Neural cell (in vitro differentiated cells): ENCODE measurements at regions not wholly inside any gene's neighbourhood (a gene's known extent, or its start where the extent isn't known, plus 50 kb on each side); places are given as distances from the start of the nearest gene placed in this dataset.

Source experiments
- H2AFZ ChIP-seq: fragments of 200-600, 300-800 bp; sonication (generic), shearing (Covaris generic); 2 replicates; pipeline ENCODE4 v1.6.0; 2014; ENCODE audit warnings: low read depth, mild to moderate bottlenecking, antibody characterized with exemption, low read length, moderate library complexity
- H3F3A ChIP-seq: fragments of 200-600 bp; shearing (Covaris generic); 2 replicates; pipeline ENCODE4 v1.6.1; 2016; ENCODE audit warnings: mild to moderate bottlenecking, moderate library complexity, mixed read lengths, antibody characterized with exemption, low read length; ENCODE audit not compliant: insufficient read depth, poor library complexity, severe bottlenecking
- H3K27ac ChIP-seq: fragments of 200-600, 300-800 bp; sonication (generic), shearing (Covaris generic); 2 replicates; pipeline ENCODE4 v1.5.1; 2014; ENCODE audit warnings: mild to moderate bottlenecking, low read length, moderate library complexity
- H3K27me3 ChIP-seq: fragments of 300-800, 200-600 bp; sonication (generic), shearing (Covaris generic); 2 replicates; pipeline ENCODE4 v1.6.0; 2014; ENCODE audit warnings: mild to moderate bottlenecking, low read depth, low read length, moderate library complexity; ENCODE audit not compliant: insufficient read depth
- H3K36me3 ChIP-seq: fragments of 300-800, 200-600 bp; sonication (generic), shearing (Covaris generic); 2 replicates; pipeline ENCODE4 v1.5.1; 2014; ENCODE audit warnings: mild to moderate bottlenecking, antibody characterized with exemption, low read length, moderate library complexity; ENCODE audit not compliant: insufficient read depth
- H3K4me2 ChIP-seq: fragments of 300-800, 200-600 bp; sonication (generic), shearing (Covaris generic); 2 replicates; pipeline ENCODE4 v1.6.0; 2014; ENCODE audit warnings: mild to moderate bottlenecking, low read length
- H3K4me3 ChIP-seq: fragments of 300-800, 200-600 bp; sonication (generic), shearing (Covaris generic); 2 replicates; pipeline ENCODE4 v1.5.1; 2014; ENCODE audit warnings: mild to moderate bottlenecking, low read length, moderate library complexity
- H3K79me2 ChIP-seq: fragments of 200-600 bp; shearing (Covaris generic); replicated peaks from 2 replicates; pipeline ENCODE4 v1.6.0; 2014; ENCODE audit warnings: mild to moderate bottlenecking, low read length, moderate library complexity; ENCODE audit not compliant: insufficient read depth
- H3K9ac ChIP-seq: fragments of 300-800, 200-600 bp; sonication (generic), shearing (Covaris generic); 2 replicates; pipeline ENCODE4 v1.6.1; 2016; ENCODE audit warnings: mild to moderate bottlenecking, low read length, mixed read lengths
- H3K9me2 ChIP-seq: fragments of 200-600 bp; shearing (Covaris generic); 2 replicates; pipeline ENCODE4 v1.6.1; 2016; ENCODE audit warnings: mild to moderate bottlenecking, low read length, mixed read lengths; ENCODE audit not compliant: insufficient read depth
- H3K9me3 ChIP-seq: fragments of 200-600, 300-800 bp; sonication (generic), shearing (Covaris generic); 2 replicates; pipeline ENCODE4 v1.6.1; 2016; ENCODE audit warnings: mild to moderate bottlenecking, mixed run types, low read length, moderate library complexity, mixed read lengths
- H4K20me1 ChIP-seq: fragments of 200-600 bp; shearing (Covaris generic); 2 replicates; pipeline ENCODE4 v1.6.1; 2016; ENCODE audit warnings: mild to moderate bottlenecking, mixed run types; ENCODE audit not compliant: insufficient read depth
- CTCF ChIP-seq: fragments of 450-650 bp; IDR thresholded peaks from 2 replicates; pipeline ENCODE4 v1.5.1; 2014; ENCODE audit warnings: antibody characterized with exemption, mild to moderate bottlenecking, moderate library complexity; ENCODE audit not compliant: poor library complexity, severe bottlenecking
- EP300 ChIP-seq: fragments of 450-650 bp; conservative IDR thresholded peaks from 2 replicates; pipeline ENCODE4 v1.6.1; 2014; ENCODE audit warnings: antibody characterized with exemption, mild to moderate bottlenecking, moderate library complexity; ENCODE audit not compliant: poor library complexity, severe bottlenecking
- EZH2 ChIP-seq: fragments of 200-600, 300-800 bp; shearing (Covaris generic), sonication (generic); IDR thresholded peaks from 2 replicates; pipeline ENCODE4 v1.6.1; 2014; ENCODE audit warnings: antibody characterized with exemption, low read length, borderline replicate concordance, mild to moderate bottlenecking; ENCODE audit not compliant: insufficient read depth, poor library complexity, severe bottlenecking
- MXI1 ChIP-seq: fragments of 450-650 bp; conservative IDR thresholded peaks from 2 replicates; pipeline ENCODE4 v1.6.1; 2014; ENCODE audit warnings: antibody characterized with exemption, mild to moderate bottlenecking; ENCODE audit not compliant: poor library complexity, severe bottlenecking
- POLR2AphosphoS5 ChIP-seq: IDR thresholded peaks from 2 replicates; pipeline ENCODE4 v1.6.1; 2012
- RAD21 ChIP-seq: fragments of 450-650 bp; conservative IDR thresholded peaks from 2 replicates; pipeline ENCODE4 v1.6.1; 2014; ENCODE audit warnings: antibody characterized with exemption, mild to moderate bottlenecking, moderate library complexity
- REST ChIP-seq: IDR thresholded peaks from 2 replicates; pipeline ENCODE4 v1.6.1; 2012; ENCODE audit warnings: borderline replicate concordance
- SMC3 ChIP-seq: fragments of 450-650 bp; conservative IDR thresholded peaks from 2 replicates; pipeline ENCODE4 v1.6.1; 2014; ENCODE audit warnings: antibody characterized with exemption, mild to moderate bottlenecking, moderate library complexity; ENCODE audit not compliant: poor library complexity
- TAF1 ChIP-seq: IDR thresholded peaks from 2 replicates; pipeline ENCODE4 v1.6.1; 2012; ENCODE audit warnings: low read depth

GRCh38 chr4:162977788-162978187 is 188.9 kb downstream of the NAF1 start:
- H3K9me2 ChIP-seq: no peaks in the 10 kb centered on the region
- no peaks in the 10 kb centered on the region for H3F3A ChIP-seq
- H3K4me2 ChIP-seq: no peak overlapping the region
- no peaks in the 10 kb centered on the region for H3K27me3 ChIP-seq
- no peaks in the 10 kb centered on the region for H4K20me1 ChIP-seq
- no peaks in the 10 kb centered on the region for H3K79me2 ChIP-seq
- no peak overlapping the region for H2AFZ ChIP-seq
- no peak overlapping the region for H3K4me3 ChIP-seq
- TF ChIP-seq MXI1 (no peak), TAF1 (no peak), POLR2AphosphoS5 (no peak), SMC3 (no peak), EP300 (no peak), RAD21 (no peak), EZH2 (no peak), REST (no peak), CTCF (no peak)
- H3K36me3 ChIP-seq: no peaks in the 10 kb centered on the region
- no peaks in the 10 kb centered on the region for H3K9me3 ChIP-seq
- H3K9ac ChIP-seq: no peak overlapping the region
- H3K27ac ChIP-seq: no peak overlapping the region

- H3F3A ChIP-seq: no peaks in the 10 kb centered on the region
- no peaks in the 10 kb centered on the region for H3K9me2 ChIP-seq
These were observed 193.9 kb downstream of the NAF1 start for GRCh38 chr4:162972661-162973330.

More at GRCh38 chr4:162972661-162973330, 193.9 kb downstream of the NAF1 start:
- Histone ChIP-seq H3K79me2 (no peaks in the 10 kb centered on the region), H3K27me3 (no peaks in the 10 kb centered on the region), H3K9me3 (no peaks in the 10 kb centered on the region), H4K20me1 (no peaks in the 10 kb centered on the region), H3K9ac (no peak overlapping the region), H3K4me2 (no peak overlapping the region), H2AFZ (no peak overlapping the region), H3K36me3 (no peaks in the 10 kb centered on the region), H3K4me3 (no peak overlapping the region), H3K27ac (no peak overlapping the region)
- TF ChIP-seq EP300 (no peak), TAF1 (no peak), EZH2 (no peak), MXI1 (no peak), POLR2AphosphoS5 (no peak), SMC3 (no peak), REST (no peak), CTCF (no peak), RAD21 (no peak)
